GM13977 (cell line): ENCODE measurements at regions not wholly inside any gene's neighbourhood (a gene's known extent, or its start where the extent isn't known, plus 50 kb on each side); places are given as distances from the start of the nearest gene placed in this dataset.
"Not testable (repeated sequence)": the region's sequence is repeated elsewhere in the genome, so short reads cannot be mapped to it uniquely, and the experiment has no call there.

Experiments
- DNase-seq: peaks from one replicate; pipeline ENCODE4 v3.0.0; 2012; ENCODE audit warnings: low spot score
- in situ Hi-C: fragments of 300-500 bp; cut with MboI; formaldehyde crosslinking; loops from one replicate; pipeline ENCODE4 v1.12.0; 2022; ENCODE audit warnings: low sequenced_read_pairs, low pct_unique_long_range_greater_than_20kb, mixed read lengths, inconsistent platforms; ENCODE audit not compliant: unreplicated experiment
- TF ChIP-seq, protein P1 (sequence below): IDR thresholded peaks from 2 replicates; pipeline ENCODE4 v1.5.1; 2012; ENCODE audit warnings: mild to moderate bottlenecking, control low read depth; ENCODE audit not compliant: insufficient read depth; ENCODE audit errors: extremely low read depth, missing control alignments

DNA sequence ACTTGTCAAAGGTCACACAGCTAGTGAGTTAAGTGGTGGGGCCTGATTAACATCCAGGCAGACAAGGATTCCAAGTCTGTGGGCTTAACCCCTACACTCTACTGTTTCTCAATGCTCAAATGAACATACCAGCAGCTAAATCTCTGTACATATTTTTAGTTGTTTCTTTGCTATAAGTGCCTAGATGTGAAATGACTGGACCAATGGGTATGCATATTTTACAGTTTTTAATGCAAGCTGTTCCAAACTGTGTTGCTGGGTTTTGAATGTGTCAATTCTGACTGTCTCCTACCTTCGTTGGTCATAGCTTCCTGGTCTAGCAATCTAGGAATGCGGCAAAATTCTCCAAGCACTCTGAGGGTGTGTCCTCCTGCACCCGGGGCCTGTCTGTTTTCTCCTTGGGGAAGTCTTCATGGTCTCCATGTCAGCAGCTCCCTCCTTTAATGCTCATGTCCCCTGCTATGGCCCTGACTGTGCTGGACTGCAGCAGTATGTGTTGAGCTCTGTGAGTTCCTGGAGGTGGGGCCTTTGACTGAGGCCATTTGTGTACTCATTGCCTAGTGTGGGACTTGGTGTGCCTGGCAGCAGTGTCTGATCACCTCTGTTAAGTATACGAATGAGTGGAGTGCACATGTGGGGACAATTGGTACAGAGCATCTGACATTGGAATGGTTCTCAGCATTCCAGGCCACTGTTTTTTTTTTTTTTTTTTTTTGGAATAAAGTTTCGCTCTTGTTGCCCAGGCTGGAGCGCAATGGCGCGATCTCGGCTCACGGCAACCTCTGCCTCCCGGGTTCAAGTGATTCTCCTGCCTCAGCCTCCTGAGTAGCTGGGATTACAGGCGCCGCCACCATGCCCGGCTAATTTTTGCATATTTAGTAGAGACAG, 72.9 kb upstream of the SLC2A1 start:
- TF ChIP-seq, protein P1, sequence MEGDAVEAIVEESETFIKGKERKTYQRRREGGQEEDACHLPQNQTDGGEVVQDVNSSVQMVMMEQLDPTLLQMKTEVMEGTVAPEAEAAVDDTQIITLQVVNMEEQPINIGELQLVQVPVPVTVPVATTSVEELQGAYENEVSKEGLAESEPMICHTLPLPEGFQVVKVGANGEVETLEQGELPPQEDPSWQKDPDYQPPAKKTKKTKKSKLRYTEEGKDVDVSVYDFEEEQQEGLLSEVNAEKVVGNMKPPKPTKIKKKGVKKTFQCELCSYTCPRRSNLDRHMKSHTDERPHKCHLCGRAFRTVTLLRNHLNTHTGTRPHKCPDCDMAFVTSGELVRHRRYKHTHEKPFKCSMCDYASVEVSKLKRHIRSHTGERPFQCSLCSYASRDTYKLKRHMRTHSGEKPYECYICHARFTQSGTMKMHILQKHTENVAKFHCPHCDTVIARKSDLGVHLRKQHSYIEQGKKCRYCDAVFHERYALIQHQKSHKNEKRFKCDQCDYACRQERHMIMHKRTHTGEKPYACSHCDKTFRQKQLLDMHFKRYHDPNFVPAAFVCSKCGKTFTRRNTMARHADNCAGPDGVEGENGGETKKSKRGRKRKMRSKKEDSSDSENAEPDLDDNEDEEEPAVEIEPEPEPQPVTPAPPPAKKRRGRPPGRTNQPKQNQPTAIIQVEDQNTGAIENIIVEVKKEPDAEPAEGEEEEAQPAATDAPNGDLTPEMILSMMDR, result no peak
- in situ Hi-C loops, result no loop called here
- DNase-seq, result no peak

DNA sequence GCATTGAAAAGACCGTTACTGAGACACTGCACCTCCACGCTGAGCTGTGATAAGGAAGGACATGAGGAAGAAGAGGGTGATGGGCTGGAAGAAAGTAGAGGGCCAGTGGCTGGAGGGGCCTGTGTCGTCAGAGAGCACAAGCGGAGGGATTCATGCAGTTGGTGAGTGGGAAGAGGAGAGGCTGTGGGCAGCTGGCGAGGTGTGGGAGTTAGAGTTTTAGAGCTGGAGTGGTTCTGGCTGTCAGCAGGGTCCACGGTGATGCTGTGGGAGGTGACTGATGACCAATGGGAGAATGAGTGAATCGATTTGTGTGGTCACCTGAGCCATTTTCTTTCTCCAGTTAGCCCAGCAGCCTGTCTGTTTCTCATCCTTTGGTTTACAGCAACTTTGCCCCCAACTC, 66.2 kb upstream of the SLC2A1 start:
- in situ Hi-C loops, result no loop called here
- TF ChIP-seq, protein P1, result no peak
- no peak for DNase-seq

DNA sequence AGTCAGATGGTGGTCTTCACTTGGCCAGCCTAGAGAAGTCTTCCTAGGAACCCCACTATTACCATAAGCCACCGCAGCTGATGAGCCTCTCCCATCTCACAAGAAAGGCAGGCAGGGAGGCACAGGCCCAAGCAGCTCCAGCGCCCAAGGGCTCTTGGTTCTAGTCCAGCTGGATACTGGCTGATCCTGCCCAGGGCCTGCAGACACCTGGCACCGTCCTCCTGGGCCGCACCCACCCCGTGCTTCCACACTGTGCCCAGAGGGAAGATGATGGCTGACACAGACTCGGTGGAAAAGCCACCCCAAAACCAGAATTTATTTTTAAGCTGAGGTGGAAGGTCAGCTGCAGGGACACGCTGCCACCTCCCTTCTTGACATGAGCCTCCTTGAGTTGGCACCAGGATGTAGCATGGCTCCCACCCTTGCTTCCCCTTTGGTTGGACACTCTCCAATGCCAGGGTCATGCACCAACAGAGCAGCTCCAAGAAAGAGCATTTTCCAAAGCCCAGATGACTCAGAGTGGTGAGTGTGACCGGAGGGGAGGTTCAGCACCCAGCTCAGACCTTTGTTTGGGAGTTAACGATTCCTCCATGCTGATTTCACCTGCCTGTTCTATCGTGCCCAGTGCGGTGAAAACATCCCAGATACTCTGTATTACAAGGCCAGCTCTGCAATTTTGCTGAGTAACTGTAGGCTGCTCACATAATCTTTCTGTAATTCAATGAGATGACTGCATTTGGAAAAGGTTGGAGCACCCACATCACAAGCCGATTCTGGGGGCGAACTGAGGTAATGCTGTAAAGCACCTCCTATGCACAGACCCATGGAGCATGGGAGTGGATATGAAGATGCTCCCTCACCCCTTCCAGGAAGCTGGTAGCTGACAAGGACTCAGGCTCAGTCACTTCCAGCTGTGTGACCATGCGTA, 63.1 kb upstream of the SLC2A1 start:
- TF ChIP-seq, protein P1, result no peak
- no peak for DNase-seq
- in situ Hi-C loops, result no loop called here

DNA sequence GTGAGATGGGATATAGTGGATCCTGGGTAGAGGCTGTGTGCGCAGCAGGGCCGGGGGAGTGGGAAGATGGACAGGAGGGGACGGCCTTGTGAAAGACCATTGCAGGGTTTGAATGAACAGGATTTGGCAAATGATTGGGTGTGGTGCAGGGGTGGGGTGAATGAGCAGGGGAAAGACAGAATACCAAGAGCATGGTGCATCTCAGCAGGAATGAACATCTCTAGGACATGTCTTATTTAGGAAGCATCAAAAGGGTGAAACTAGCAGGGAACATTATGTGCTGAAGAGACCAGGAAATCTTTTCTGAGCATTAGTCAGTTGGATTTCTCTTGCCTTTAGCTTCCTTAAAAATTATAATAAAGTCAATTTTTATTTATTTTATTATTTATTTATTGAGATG, 60.6 kb upstream of the SLC2A1 start:
- TF ChIP-seq, protein P1, result no peak
- in situ Hi-C loops, result no loop called here
- no peak for DNase-seq

DNA sequence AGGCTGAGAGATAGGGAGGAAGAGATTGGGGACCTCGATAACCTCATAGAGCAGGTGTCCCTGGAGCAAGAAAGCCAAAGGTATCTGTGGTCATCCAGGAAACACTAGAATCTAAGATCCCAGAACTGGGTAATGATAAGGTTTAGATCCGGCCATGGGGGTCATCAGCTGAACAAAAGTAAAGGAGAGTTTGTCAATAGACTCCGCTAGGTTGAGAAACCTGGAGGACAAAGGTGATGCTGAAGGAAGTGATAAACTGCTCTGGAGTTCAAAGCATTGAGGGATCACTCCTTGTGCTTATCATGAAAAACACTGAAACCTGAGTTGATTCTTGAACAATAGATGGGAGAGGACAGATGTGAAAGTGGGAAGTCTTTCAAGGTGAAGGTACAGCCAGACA, 59.5 kb upstream of the SLC2A1 start:
- TF ChIP-seq, protein P1, result no peak
- DNase-seq, result no peak
- in situ Hi-C loops, result no loop called here

DNA sequence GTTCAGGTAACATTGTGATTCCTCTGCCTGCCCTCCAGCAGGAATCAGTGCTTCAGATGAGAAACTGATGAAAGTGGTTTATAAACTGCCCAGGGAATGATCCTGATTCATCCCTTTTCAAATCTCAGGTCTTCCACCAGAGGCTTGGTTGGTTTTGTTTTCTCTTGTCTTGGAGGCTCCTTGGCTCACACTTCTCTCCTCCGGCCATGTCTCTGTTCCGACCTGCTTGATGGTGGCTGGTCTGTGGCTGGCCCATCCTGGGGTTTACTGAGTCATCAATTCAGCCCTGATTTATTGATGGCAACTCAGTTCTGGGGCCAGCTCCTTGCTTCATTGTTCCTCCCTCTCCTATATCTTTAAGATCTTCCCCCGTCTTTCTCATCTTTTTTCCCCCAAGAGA, 56.6 kb upstream of the SLC2A1 start:
- in situ Hi-C loops, result no loop called here
- TF ChIP-seq, protein P1, result no peak
- no peak for DNase-seq

DNA sequence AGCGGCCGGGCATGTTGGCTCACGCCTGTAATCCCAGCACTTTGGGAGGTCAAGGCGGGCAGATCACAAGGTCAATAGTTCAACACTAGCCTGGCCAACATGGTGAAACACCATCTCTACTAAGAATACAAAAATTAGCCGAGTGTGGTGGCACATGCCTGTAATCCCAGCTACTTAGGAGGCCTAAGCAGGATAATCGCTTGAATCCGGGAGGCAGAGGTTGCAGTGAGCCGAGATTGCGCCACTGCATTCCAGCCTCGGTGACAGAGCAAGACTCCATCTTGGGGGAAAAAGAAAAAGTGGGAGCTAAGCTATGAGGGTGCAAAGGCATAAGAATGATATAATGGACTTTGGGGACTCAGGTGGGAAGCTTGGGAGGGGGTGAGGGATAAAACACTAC, 55.9 kb upstream of the SLC2A1 start:
- in situ Hi-C loops, DNase-seq: not testable (repeated sequence)
